ENCODE measurements at regions not wholly inside any gene's neighbourhood (a gene's known extent, or its start where the extent isn't known, plus 50 kb on each side); places are given as distances from the start of the nearest gene placed in this dataset.
"Not testable (repeated sequence)": the region's sequence is repeated elsewhere in the genome, so short reads cannot be mapped to it uniquely, and the experiment has no call there.

GRCh38 chr18:40133253-40133652 lies 1821.8 kb upstream of the PIK3C3 start:
- Histone ChIP-seq H3K27me3 (ENCODE audit: control insufficient read depth in 4 of 4, insufficient read depth in 4 of 4, low read length in 3 of 4) (no peaks in the 10 kb centered on the region), H3K4me1 (ENCODE audit: control insufficient read depth in 4 of 4, insufficient read depth in 4 of 4, low read length in 3 of 4) (no peaks in the 10 kb centered on the region), H3K9me3 (ENCODE audit: control insufficient read depth in 4 of 4, low read length in 3 of 4) (peaks cover 0 to 4% (median 2%) of the 10 kb centered on the region in 4 donors), H3K27ac (ENCODE audit: low read depth in 1 of 2, low read length in 2 of 2) (no peak overlapping the region), H3K36me3 (ENCODE audit: control insufficient read depth in 4 of 4, insufficient read depth in 3 of 4, low read depth in 1 of 4, low read length in 3 of 4) (no peaks in the 10 kb centered on the region), H3K4me3 (ENCODE audit: low read depth in 1 of 3, low read length in 3 of 3) (no peak overlapping the region), H3K9ac (ENCODE audit: low read depth in 1 of 2, low read length in 2 of 2) (no peak overlapping the region)
- no peak for TF ChIP-seq EGR1 (IDR thresholded peaks at IDR 0.05; ENCODE audit: low read depth in 2 of 2)
- no peak for TF ChIP-seq HNF4A (conservative IDR thresholded peaks at IDR 0.05)
- no peak for TF ChIP-seq FOXA1 (IDR thresholded peaks at IDR 0.05)
- TF ChIP-seq FOXA2 (IDR thresholded peaks at IDR 0.05) = no peak
- TF ChIP-seq ZBTB33 (IDR thresholded peaks at IDR 0.05) = no peak
- no peak for TF ChIP-seq CTCF (IDR thresholded peaks at IDR 0.05; ENCODE audit: low read depth, low read length, missing input control)
- no peak for TF ChIP-seq TAF1 (conservative IDR thresholded peaks at IDR 0.05)
- no peak for TF ChIP-seq REST (IDR thresholded peaks at IDR 0.05)
- TF ChIP-seq ATF3 (IDR thresholded peaks at IDR 0.05) = no peak
- TF ChIP-seq MAX (IDR thresholded peaks at IDR 0.05) = no peak
- no peak for TF ChIP-seq HNF4G (IDR thresholded peaks at IDR 0.05)
- TF ChIP-seq RAD21 (IDR thresholded peaks at IDR 0.05) = no peak
- no peak for TF ChIP-seq SP1 (IDR thresholded peaks at IDR 0.05)
- no peak for DNase-seq (ENCODE audit: low spot score)
- 81% methylated on average over 2 of the region's 2 CpGs for WGBS

GRCh38 chr18:40132438-40132837 lies 1822.6 kb upstream of the PIK3C3 start:
- not testable (repeated sequence) for H3K9me3 ChIP-seq (ENCODE audit: control insufficient read depth in 4 of 4, low read length in 3 of 4); H3K27ac ChIP-seq (ENCODE audit: low read depth in 1 of 2, low read length in 2 of 2); H3K36me3 ChIP-seq (ENCODE audit: control insufficient read depth in 4 of 4, insufficient read depth in 3 of 4, low read depth in 1 of 4, low read length in 3 of 4); H3K27me3 ChIP-seq (ENCODE audit: control insufficient read depth in 4 of 4, insufficient read depth in 4 of 4, low read length in 3 of 4); H3K4me1 ChIP-seq (ENCODE audit: control insufficient read depth in 4 of 4, insufficient read depth in 4 of 4, low read length in 3 of 4); DNase-seq (ENCODE audit: low spot score); H3K4me3 ChIP-seq (ENCODE audit: low read depth in 1 of 3, low read length in 3 of 3); H3K9ac ChIP-seq (ENCODE audit: low read depth in 1 of 2, low read length in 2 of 2)
- 68% methylated on average over 4 of the region's 4 CpGs for WGBS

All from liver (tissue), 8 donors.